HL-60 (cell line): ENCODE measurements at regions not wholly inside any gene's neighbourhood (a gene's known extent, or its start where the extent isn't known, plus 50 kb on each side); places are given as distances from the start of the nearest gene placed in this dataset.

Experiments
- DNase-seq, 2 experiments: peaks; one replicate each; pipeline ENCODE4 v3.0.0-alpha.2; 2010 to 2020; ENCODE audit warnings: low read depth in 1 of 2, low spot score in 1 of 2
- H3K27ac ChIP-seq: fragments of 250-450 bp; sonication (Bioruptor Pico); replicated peaks from 2 replicates; pipeline ENCODE4 v1.5.1; 2020; ENCODE audit warnings: mild to moderate bottlenecking, moderate library complexity
- H3K27me3 ChIP-seq: fragments of 250-450 bp; sonication (Bioruptor Pico); 2 replicates; pipeline ENCODE4 v1.5.1; 2021; ENCODE audit warnings: mild to moderate bottlenecking, moderate library complexity; ENCODE audit not compliant: insufficient read depth, poor library complexity, severe bottlenecking
- H3K4me3 ChIP-seq: replicated peaks from 2 replicates; pipeline ENCODE4 v1.5.1; 2011; ENCODE audit warnings: mild to moderate bottlenecking, control low read depth, low read length; ENCODE audit not compliant: insufficient read depth
- GABPA ChIP-seq: IDR thresholded peaks from 2 replicates; pipeline ENCODE4 v1.6.1; 2012; ENCODE audit warnings: low read depth
- POLR2AphosphoS5 ChIP-seq: IDR thresholded peaks from 2 replicates; pipeline ENCODE4 v1.6.1; 2012; ENCODE audit warnings: low read depth
- SPI1 ChIP-seq: IDR thresholded peaks from 2 replicates; pipeline ENCODE4 v1.6.1; 2012; ENCODE audit warnings: low read depth, mild to moderate bottlenecking, borderline replicate concordance
- TF ChIP-seq, protein P1 (sequence below): IDR thresholded peaks from one replicate; pipeline ENCODE4 v1.5.1; 2011; ENCODE audit warnings: low read length, control low read depth, inconsistent platforms; ENCODE audit not compliant: insufficient read depth
- TF ChIP-seq, protein P2 (sequence below): IDR thresholded peaks from 2 replicates; pipeline ENCODE4 v1.6.1; 2012; ENCODE audit warnings: low read depth; ENCODE audit not compliant: insufficient replicate concordance

DNA sequence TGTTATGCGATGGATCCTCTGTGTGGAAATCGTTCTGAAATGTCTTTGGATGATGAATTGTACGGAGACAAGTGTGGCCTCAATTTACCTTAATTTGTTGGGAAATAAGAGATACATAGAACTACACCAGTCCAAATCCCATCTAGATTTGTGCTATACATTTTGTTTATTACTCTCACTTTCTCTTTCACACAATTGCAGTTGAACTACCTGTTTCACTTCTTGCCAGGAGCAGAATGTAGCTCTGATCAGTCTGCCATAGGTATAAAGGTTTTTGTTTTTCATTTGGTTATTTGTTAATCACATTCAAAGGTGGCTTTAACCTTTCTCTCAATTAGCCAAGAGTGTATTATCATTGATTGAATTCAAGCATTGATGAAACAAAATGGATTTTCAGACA, 268.2 kb downstream of the SNAPC1 start:
- Histone ChIP-seq H3K27ac (no peak overlapping the region), H3K27me3 (no peaks in the 10 kb centered on the region), H3K4me3 (no peak overlapping the region)
- TF ChIP-seq GABPA = no peak
- TF ChIP-seq, protein P1, sequence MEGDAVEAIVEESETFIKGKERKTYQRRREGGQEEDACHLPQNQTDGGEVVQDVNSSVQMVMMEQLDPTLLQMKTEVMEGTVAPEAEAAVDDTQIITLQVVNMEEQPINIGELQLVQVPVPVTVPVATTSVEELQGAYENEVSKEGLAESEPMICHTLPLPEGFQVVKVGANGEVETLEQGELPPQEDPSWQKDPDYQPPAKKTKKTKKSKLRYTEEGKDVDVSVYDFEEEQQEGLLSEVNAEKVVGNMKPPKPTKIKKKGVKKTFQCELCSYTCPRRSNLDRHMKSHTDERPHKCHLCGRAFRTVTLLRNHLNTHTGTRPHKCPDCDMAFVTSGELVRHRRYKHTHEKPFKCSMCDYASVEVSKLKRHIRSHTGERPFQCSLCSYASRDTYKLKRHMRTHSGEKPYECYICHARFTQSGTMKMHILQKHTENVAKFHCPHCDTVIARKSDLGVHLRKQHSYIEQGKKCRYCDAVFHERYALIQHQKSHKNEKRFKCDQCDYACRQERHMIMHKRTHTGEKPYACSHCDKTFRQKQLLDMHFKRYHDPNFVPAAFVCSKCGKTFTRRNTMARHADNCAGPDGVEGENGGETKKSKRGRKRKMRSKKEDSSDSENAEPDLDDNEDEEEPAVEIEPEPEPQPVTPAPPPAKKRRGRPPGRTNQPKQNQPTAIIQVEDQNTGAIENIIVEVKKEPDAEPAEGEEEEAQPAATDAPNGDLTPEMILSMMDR = no peak
- no peak for DNase-seq

DNA sequence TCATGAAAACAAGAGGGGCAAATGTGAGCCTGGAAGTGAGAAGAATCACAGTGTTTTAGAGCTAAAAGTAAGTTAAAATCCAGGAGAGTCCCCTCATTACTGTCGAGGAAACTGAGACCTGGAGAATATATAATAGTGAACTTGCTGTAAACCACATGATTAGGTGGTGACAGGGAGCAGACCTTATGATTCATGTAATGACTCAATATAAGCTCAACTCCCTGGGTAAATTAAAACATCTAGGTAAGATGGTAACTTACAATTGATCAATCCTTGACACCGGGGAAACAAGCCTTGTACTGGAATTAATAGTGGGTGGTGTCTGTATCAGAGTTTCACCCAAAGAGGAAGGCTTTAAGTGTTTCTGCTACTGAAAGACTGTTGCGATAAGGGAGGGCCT, 269.3 kb downstream of the SNAPC1 start:
- no peak for DNase-seq
- Histone ChIP-seq H3K27me3 (no peaks in the 10 kb centered on the region), H3K27ac (no peak overlapping the region), H3K4me3 (no peak overlapping the region)
- TF ChIP-seq, protein P1 = no peak
- TF ChIP-seq, protein P2, sequence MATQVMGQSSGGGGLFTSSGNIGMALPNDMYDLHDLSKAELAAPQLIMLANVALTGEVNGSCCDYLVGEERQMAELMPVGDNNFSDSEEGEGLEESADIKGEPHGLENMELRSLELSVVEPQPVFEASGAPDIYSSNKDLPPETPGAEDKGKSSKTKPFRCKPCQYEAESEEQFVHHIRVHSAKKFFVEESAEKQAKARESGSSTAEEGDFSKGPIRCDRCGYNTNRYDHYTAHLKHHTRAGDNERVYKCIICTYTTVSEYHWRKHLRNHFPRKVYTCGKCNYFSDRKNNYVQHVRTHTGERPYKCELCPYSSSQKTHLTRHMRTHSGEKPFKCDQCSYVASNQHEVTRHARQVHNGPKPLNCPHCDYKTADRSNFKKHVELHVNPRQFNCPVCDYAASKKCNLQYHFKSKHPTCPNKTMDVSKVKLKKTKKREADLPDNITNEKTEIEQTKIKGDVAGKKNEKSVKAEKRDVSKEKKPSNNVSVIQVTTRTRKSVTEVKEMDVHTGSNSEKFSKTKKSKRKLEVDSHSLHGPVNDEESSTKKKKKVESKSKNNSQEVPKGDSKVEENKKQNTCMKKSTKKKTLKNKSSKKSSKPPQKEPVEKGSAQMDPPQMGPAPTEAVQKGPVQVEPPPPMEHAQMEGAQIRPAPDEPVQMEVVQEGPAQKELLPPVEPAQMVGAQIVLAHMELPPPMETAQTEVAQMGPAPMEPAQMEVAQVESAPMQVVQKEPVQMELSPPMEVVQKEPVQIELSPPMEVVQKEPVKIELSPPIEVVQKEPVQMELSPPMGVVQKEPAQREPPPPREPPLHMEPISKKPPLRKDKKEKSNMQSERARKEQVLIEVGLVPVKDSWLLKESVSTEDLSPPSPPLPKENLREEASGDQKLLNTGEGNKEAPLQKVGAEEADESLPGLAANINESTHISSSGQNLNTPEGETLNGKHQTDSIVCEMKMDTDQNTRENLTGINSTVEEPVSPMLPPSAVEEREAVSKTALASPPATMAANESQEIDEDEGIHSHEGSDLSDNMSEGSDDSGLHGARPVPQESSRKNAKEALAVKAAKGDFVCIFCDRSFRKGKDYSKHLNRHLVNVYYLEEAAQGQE = no peak
- no peak for TF ChIP-seq SPI1
- TF ChIP-seq POLR2AphosphoS5 = no peak
- no peak for TF ChIP-seq GABPA

DNA sequence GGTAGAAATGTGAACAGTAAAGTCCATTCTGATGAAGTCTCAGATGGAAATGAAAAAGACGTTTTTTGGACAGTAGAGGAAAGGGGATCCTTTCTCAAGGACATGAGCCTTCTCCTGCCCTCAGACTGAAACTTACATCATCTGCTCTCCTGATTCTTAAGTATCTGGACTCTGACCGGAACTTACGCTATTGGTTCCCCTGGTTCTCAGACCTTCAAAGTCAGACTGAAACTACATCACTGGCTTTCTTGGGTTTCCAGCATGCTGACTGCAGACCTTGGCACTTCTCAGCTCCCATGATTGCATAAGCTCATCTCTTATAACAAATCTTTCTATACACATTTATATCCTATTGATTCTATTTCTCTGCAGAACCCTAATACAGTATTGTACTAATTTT, 291.0 kb downstream of the SNAPC1 start:
- TF ChIP-seq GABPA = no peak
- no peak for TF ChIP-seq POLR2AphosphoS5
- TF ChIP-seq, protein P2 = no peak
- TF ChIP-seq SPI1 = no peak
- TF ChIP-seq, protein P1 = no peak
- no peaks in the 10 kb centered on the region for H3K27me3 ChIP-seq
- no peak for DNase-seq
- H3K27ac ChIP-seq = no peak overlapping the region
- no peak overlapping the region for H3K4me3 ChIP-seq

DNA sequence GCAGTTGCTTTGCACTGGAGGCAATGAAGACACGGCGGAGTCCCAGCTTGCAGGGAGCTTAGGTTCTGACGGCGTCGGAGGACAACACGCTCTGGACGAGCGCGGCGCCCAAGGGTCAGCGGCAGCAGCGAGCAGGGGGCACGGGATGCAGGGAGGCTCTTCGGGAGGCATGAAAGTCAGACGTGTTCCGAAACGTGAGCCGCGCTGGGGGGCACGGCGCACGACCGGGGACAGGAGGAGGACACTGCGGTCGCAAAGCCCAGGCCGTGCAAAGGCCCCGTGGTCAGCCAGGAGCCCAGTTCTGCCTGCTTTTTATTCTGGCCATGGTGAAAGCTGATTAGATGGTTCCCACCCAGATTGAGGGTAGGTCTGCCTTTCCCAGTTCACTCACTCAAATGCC, 294.6 kb downstream of the SNAPC1 start:
- TF ChIP-seq, protein P1 = no peak
- TF ChIP-seq SPI1 (no peak), GABPA (no peak), POLR2AphosphoS5 (no peak)
- TF ChIP-seq, protein P2 = no peak

More for the DNA sequence above, 294.6 kb downstream of the SNAPC1 start:
- H3K27me3 ChIP-seq = no peaks in the 10 kb centered on the region
- DNase-seq = no peak
- H3K27ac ChIP-seq = no peak overlapping the region
- H3K4me3 ChIP-seq = no peak overlapping the region
